Fibroblast of lung (primary cell): ENCODE measurements at regions not wholly inside any gene's neighbourhood (a gene's known extent, or its start where the extent isn't known, plus 50 kb on each side); places are given as distances from the start of the nearest gene placed in this dataset.

ENCODE experiments used
- EZH2 ChIP-seq: IDR thresholded peaks from 2 replicates; pipeline ENCODE4 v1.5.1; 2012; ENCODE audit warnings: low read length, control low read depth, mild to moderate bottlenecking; ENCODE audit errors: missing control alignments
- TF ChIP-seq, protein P1 (sequence below), 2 donors: IDR thresholded peaks in 1 of 2; conservative IDR thresholded peaks in 1 of 2; 1 replicate in 1 of 2; 2 replicates in 1 of 2; pipeline ENCODE4 v1.5.1; 2011 to 2012; ENCODE audit warnings: low read length in 2 of 2, control low read depth in 1 of 2, inconsistent platforms in 1 of 2, low read depth in 1 of 2, mild to moderate bottlenecking in 1 of 2

DNA sequence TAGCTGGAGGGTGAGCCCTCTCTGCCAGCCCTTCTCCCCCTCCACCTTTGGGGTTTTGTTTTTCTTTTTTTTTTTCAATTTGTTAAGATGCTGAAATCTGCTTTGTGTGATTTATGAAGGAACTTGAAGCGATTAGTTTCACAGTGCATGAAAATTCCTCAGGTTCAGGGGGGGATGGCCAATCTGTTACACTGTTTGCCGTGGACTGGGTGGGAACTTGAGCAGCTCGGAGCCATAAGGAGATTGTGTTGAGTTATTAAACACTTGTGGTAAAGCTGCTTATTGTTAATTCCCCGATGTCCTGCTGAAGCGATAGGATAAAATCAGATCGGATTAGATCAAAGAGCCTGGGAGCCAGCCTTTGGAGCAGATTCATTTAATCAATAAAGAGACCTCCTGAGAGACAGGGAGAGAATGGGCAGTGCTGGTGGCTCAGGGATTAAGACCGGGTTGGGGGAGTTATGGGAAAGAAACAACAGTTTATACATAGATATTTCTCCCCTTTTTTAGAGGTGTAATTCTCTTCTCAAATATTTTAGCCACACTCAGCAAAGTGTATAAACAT is 105.8 kb upstream of the SPATA31D4 start:
- TF ChIP-seq, protein P1, sequence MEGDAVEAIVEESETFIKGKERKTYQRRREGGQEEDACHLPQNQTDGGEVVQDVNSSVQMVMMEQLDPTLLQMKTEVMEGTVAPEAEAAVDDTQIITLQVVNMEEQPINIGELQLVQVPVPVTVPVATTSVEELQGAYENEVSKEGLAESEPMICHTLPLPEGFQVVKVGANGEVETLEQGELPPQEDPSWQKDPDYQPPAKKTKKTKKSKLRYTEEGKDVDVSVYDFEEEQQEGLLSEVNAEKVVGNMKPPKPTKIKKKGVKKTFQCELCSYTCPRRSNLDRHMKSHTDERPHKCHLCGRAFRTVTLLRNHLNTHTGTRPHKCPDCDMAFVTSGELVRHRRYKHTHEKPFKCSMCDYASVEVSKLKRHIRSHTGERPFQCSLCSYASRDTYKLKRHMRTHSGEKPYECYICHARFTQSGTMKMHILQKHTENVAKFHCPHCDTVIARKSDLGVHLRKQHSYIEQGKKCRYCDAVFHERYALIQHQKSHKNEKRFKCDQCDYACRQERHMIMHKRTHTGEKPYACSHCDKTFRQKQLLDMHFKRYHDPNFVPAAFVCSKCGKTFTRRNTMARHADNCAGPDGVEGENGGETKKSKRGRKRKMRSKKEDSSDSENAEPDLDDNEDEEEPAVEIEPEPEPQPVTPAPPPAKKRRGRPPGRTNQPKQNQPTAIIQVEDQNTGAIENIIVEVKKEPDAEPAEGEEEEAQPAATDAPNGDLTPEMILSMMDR (conservative IDR thresholded peaks at IDR 0.05 in 1 of 2, IDR thresholded peaks at IDR 0.05 in 1 of 2; ENCODE audit: low read depth in 1 of 2, low read length in 2 of 2) = no peak
- TF ChIP-seq EZH2 = no peak
